Fibroblast of lung (primary cell): ENCODE measurements at regions not wholly inside any gene's neighbourhood (a gene's known extent, or its start where the extent isn't known, plus 50 kb on each side); places are given as distances from the start of the nearest gene placed in this dataset.

Source experiments
- DNase-seq, 2 donors: peaks; one replicate each; pipeline versions ENCODE4 v3.0.0 to v3.0.0-alpha.2; 2010; ENCODE audit warnings: low read depth in 2 of 2
- H2AFZ ChIP-seq: 2 replicates; pipeline ENCODE4 v1.5.1; 2012; ENCODE audit warnings: low read length, control low read depth, inconsistent platforms
- H3K27ac ChIP-seq: 2 replicates; pipeline ENCODE4 v1.5.1; 2011; ENCODE audit warnings: low read length, control low read depth; ENCODE audit not compliant: insufficient read depth
- H3K27me3 ChIP-seq: 2 replicates; pipeline ENCODE4 v1.5.1; 2011; ENCODE audit warnings: mild to moderate bottlenecking, low read length; ENCODE audit not compliant: control insufficient read depth, insufficient read depth
- H3K36me3 ChIP-seq: 2 replicates; pipeline ENCODE4 v1.5.1; 2011; ENCODE audit warnings: low read length; ENCODE audit not compliant: control insufficient read depth, insufficient read depth
- H3K4me1 ChIP-seq: 2 replicates; pipeline ENCODE4 v1.5.1; 2011; ENCODE audit warnings: low read length; ENCODE audit not compliant: control insufficient read depth, insufficient read depth; ENCODE audit errors: extremely low read depth
- H3K4me2 ChIP-seq: 2 replicates; pipeline ENCODE4 v1.5.1; 2011; ENCODE audit warnings: low read length, control low read depth; ENCODE audit not compliant: insufficient read depth; ENCODE audit errors: extremely low read depth
- H3K4me3 ChIP-seq, 4 experiments: fragments of 200-600 bp in 1 of 4; sonication (generic) in 1 of 4; replicated peaks in 1 of 4; 2 replicates each; pipeline ENCODE4 v1.5.1; 2011 to 2016; ENCODE audit warnings: low read length in 4 of 4, low read depth in 3 of 4, mild to moderate bottlenecking in 3 of 4, control low read depth in 2 of 4, inconsistent platforms in 1 of 4, mixed read lengths in 1 of 4; ENCODE audit not compliant: insufficient read depth in 1 of 4; ENCODE audit errors: control extremely low read depth in 1 of 4
- H3K79me2 ChIP-seq: 2 replicates; pipeline ENCODE4 v1.5.1; 2012; ENCODE audit warnings: mild to moderate bottlenecking, low read length, inconsistent platforms; ENCODE audit not compliant: control insufficient read depth, insufficient read depth
- H3K9ac ChIP-seq: 2 replicates; pipeline ENCODE4 v1.5.1; 2011; ENCODE audit warnings: mild to moderate bottlenecking, low read length, control low read depth; ENCODE audit not compliant: insufficient read depth
- H3K9me3 ChIP-seq: 2 replicates; pipeline ENCODE4 v1.5.1; 2012; ENCODE audit warnings: low read depth, low read length; ENCODE audit not compliant: control insufficient read depth, insufficient read depth
- H4K20me1 ChIP-seq: 2 replicates; pipeline ENCODE4 v1.5.1; 2011; ENCODE audit warnings: low read length; ENCODE audit not compliant: control insufficient read depth, insufficient read depth; ENCODE audit errors: extremely low read depth
- CTCF ChIP-seq, 2 donors: IDR thresholded peaks in 1 of 2; conservative IDR thresholded peaks in 1 of 2; 1 replicate in 1 of 2; 2 replicates in 1 of 2; pipeline ENCODE4 v1.5.1; 2011 to 2012; ENCODE audit warnings: low read length in 2 of 2, control low read depth in 1 of 2, inconsistent platforms in 1 of 2, low read depth in 1 of 2, mild to moderate bottlenecking in 1 of 2
- EZH2 ChIP-seq: IDR thresholded peaks from 2 replicates; pipeline ENCODE4 v1.5.1; 2012; ENCODE audit warnings: low read length, control low read depth, mild to moderate bottlenecking; ENCODE audit errors: missing control alignments

DNA sequence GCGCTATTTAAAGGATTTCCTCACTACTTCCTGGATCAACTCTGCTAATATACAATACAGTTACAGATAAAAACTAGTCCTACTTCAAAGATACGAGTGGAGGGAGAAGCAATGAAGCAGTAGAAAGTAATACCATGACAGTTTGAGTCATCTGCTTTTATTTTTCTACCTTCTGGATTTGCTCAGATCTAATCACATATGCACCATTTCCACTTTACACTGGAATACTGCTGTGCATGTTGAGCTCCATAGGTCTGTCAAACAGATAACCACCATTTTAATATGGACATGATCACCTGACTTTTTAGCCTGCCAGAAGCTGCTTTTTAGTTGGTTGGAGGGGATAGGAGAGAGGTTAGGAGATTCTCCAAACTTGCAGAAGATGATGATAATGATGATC, 92.5 kb downstream of the MMUT start:
- Histone ChIP-seq H4K20me1 (no peaks in the 10 kb centered on the region), H3K27me3 (no peaks in the 10 kb centered on the region), H3K9ac (no peak overlapping the region), H3K4me1 (no peaks in the 10 kb centered on the region), H3K79me2 (no peaks in the 10 kb centered on the region), H3K4me2 (no peak overlapping the region), H3K9me3 (no peaks in the 10 kb centered on the region), H3K4me3 (no peak overlapping the region), H3K27ac (no peak overlapping the region), H2AFZ (no peak overlapping the region), H3K36me3 (no peaks in the 10 kb centered on the region)
- no peak for DNase-seq
- TF ChIP-seq EZH2 (no peak), CTCF (conservative IDR thresholded peaks at IDR 0.05 in 1 of 2, IDR thresholded peaks at IDR 0.05 in 1 of 2; ENCODE audit: low read depth in 1 of 2, low read length in 2 of 2) (no peak)

DNA sequence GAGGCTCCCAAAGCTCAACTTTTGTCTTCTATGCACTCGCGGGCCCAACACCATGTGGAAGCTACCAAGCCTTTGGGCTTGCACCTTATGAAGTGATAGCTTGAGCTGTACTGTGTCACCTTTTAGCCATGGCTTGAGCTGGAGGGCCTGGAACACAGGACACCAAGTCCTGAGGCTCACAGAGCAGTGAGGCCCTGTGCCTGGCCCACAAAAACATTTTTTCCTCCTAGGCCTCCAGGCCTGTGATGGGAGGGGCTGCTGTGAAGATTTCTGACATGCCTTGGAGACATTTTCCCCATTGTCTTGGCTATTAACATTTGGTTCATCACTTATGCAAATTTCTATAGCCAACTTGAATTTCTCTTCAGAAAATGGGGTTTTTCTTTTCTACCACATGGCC, 96.5 kb downstream of the MMUT start:
- no peak overlapping the region for H3K27ac ChIP-seq
- no peak overlapping the region for H3K9ac ChIP-seq
- H2AFZ ChIP-seq = no peak overlapping the region
- no peaks in the 10 kb centered on the region for H3K79me2 ChIP-seq
- no peaks in the 10 kb centered on the region for H3K4me1 ChIP-seq
- H3K27me3 ChIP-seq = no peaks in the 10 kb centered on the region
- TF ChIP-seq CTCF (conservative IDR thresholded peaks at IDR 0.05 in 1 of 2, IDR thresholded peaks at IDR 0.05 in 1 of 2; ENCODE audit: low read depth in 1 of 2, low read length in 2 of 2) (no peak), EZH2 (no peak)
- H3K4me2 ChIP-seq = no peak overlapping the region
- H3K4me3 ChIP-seq = no peak overlapping the region
- no peaks in the 10 kb centered on the region for H4K20me1 ChIP-seq
- H3K9me3 ChIP-seq = no peaks in the 10 kb centered on the region
- no peak for DNase-seq
- no peaks in the 10 kb centered on the region for H3K36me3 ChIP-seq

GRCh38 chr6:49348561-49348960, 114.5 kb downstream of the MMUT start:
- H3K27ac ChIP-seq = no peak overlapping the region
- H3K4me2 ChIP-seq = no peak overlapping the region
- no peaks in the 10 kb centered on the region for H3K27me3 ChIP-seq
- no peak overlapping the region for H2AFZ ChIP-seq
- no peaks in the 10 kb centered on the region for H4K20me1 ChIP-seq
- H3K4me3 ChIP-seq = no peak overlapping the region
- no peak for TF ChIP-seq EZH2
- TF ChIP-seq CTCF (conservative IDR thresholded peaks at IDR 0.05 in 1 of 2, IDR thresholded peaks at IDR 0.05 in 1 of 2; ENCODE audit: low read depth in 1 of 2, low read length in 2 of 2) = no peak
- no peaks in the 10 kb centered on the region for H3K79me2 ChIP-seq
- no peaks in the 10 kb centered on the region for H3K36me3 ChIP-seq
- DNase-seq = no peak
- no peaks in the 10 kb centered on the region for H3K9me3 ChIP-seq
- H3K4me1 ChIP-seq = no peaks in the 10 kb centered on the region
- no peak overlapping the region for H3K9ac ChIP-seq
